Endothelial cell of umbilical vein (primary cell): ENCODE measurements at regions not wholly inside any gene's neighbourhood (a gene's known extent, or its start where the extent isn't known, plus 50 kb on each side); places are given as distances from the start of the nearest gene placed in this dataset.

ENCODE experiments used
- BruUV-seq: library from RNA; stranded (reverse); fragments of 400-500 nt; replicated peaks from 2 replicates; lab custom pipeline; 2021; lab: Mats Ljungman, UMichigan
- CTCF ChIA-PET: fragments of 300-600, 350-600 bp; sonication (Branson Sonifier 250); formaldehyde crosslinking; loops from one replicate; lab custom pipeline; 2021; ENCODE audit warnings: antibody characterized with exemption, inconsistent platforms; lab: Charles Lee
- POLR2A ChIA-PET: fragments of 300-600, 350-600 bp; sonication (Branson Sonifier 250); formaldehyde crosslinking; loops from one replicate; lab custom pipeline; 2021; ENCODE audit warnings: antibody characterized with exemption, inconsistent platforms; lab: Charles Lee
- DNase-seq: peaks from one replicate; pipeline ENCODE4 v3.0.0-alpha.2; 2011; ENCODE audit warnings: low read depth, low spot score
- FAIRE-seq: peaks from 2 replicates; lab custom pipeline; 2011; peaks lifted over from hg19 to GRCh38; lab: Jason Lieb, UNC
- H2AFZ ChIP-seq: 2 replicates; pipeline ENCODE4 v1.6.0; 2012; ENCODE audit warnings: low read depth, low read length, control low read depth, inconsistent platforms
- H3K27ac ChIP-seq: 2 replicates; pipeline ENCODE4 v1.5.1; 2011; ENCODE audit warnings: low read depth, mild to moderate bottlenecking, control low read depth, low read length, moderate library complexity; ENCODE audit not compliant: insufficient read depth
- H3K27me3 ChIP-seq, 2 experiments: 2 replicates each; pipeline versions ENCODE4 v1.6.0 to v1.6.1; 2011; ENCODE audit warnings: low read length in 2 of 2, mixed read lengths in 1 of 2; ENCODE audit not compliant: control insufficient read depth in 2 of 2, insufficient read depth in 2 of 2
- H3K36me3 ChIP-seq, 2 experiments: 2 replicates in 1 of 2; 3 replicates in 1 of 2; pipeline ENCODE4 v1.5.1; 2011; ENCODE audit warnings: low read length in 2 of 2, mild to moderate bottlenecking in 1 of 2, moderate library complexity in 1 of 2; ENCODE audit not compliant: control insufficient read depth in 2 of 2, insufficient read depth in 2 of 2; ENCODE audit errors: extremely low read depth in 1 of 2
- H3K4me1 ChIP-seq: 3 replicates; pipeline ENCODE4 v1.5.1; 2011; ENCODE audit warnings: mild to moderate bottlenecking, low read length; ENCODE audit not compliant: control insufficient read depth, insufficient read depth; ENCODE audit errors: extremely low read depth
- H3K4me2 ChIP-seq: 2 replicates; pipeline ENCODE4 v1.6.1; 2011; ENCODE audit warnings: low read length, control low read depth, mixed read lengths; ENCODE audit not compliant: insufficient read depth
- H3K4me3 ChIP-seq, 3 experiments: fragments of 200-600 bp in 1 of 3; sonication (generic), shearing (Covaris generic) in 1 of 3; replicated peaks in 1 of 3; 2 replicates each; pipeline ENCODE4 v1.5.1; 2011 to 2016; ENCODE audit warnings: control low read depth in 3 of 3, low read length in 3 of 3, mild to moderate bottlenecking in 2 of 3, inconsistent platforms in 1 of 3, low read depth in 1 of 3, moderate library complexity in 1 of 3; ENCODE audit not compliant: insufficient read depth in 1 of 3
- H3K79me2 ChIP-seq: 2 replicates; pipeline ENCODE4 v1.6.0; 2012; ENCODE audit warnings: low read length, inconsistent platforms; ENCODE audit not compliant: control insufficient read depth, insufficient read depth
- H3K9ac ChIP-seq: replicated peaks from 2 replicates; pipeline ENCODE3; 2011; ENCODE audit warnings: low read length, control low read depth; ENCODE audit not compliant: insufficient read depth; ENCODE audit errors: extremely low read depth
- H3K9me1 ChIP-seq: replicated peaks from 3 replicates; pipeline ENCODE4 v1.6.0; 2011; ENCODE audit warnings: mild to moderate bottlenecking, low read length; ENCODE audit not compliant: control insufficient read depth, insufficient read depth; ENCODE audit errors: extremely low read depth
- H3K9me3 ChIP-seq: replicated peaks from 2 replicates; pipeline ENCODE4 v1.5.1; 2012; ENCODE audit warnings: low read length, inconsistent platforms; ENCODE audit not compliant: control insufficient read depth, insufficient read depth
- H4K20me1 ChIP-seq: replicated peaks from 2 replicates; pipeline ENCODE3; 2011; ENCODE audit warnings: mild to moderate bottlenecking, low read length; ENCODE audit not compliant: control insufficient read depth, insufficient read depth; ENCODE audit errors: extremely low read depth
- CTCF ChIP-seq, 2 donors: IDR thresholded peaks; 1 replicate in 1 of 2; 2 replicates in 1 of 2; pipeline ENCODE4 v1.5.1; 2011; ENCODE audit warnings: low read length in 2 of 2, mild to moderate bottlenecking in 2 of 2, moderate library complexity in 2 of 2, control low read depth in 1 of 2, inconsistent platforms in 1 of 2, low read depth in 1 of 2; ENCODE audit not compliant: insufficient read depth in 1 of 2; ENCODE audit errors: extremely low read depth in 1 of 2
- EZH2 ChIP-seq: IDR thresholded peaks from 2 replicates; pipeline ENCODE4 v1.6.1; 2012; ENCODE audit warnings: borderline replicate concordance, low read depth, mild to moderate bottlenecking, moderate library complexity, low read length, inconsistent platforms; ENCODE audit not compliant: severe bottlenecking
- FOS ChIP-seq: IDR thresholded peaks from 2 replicates; pipeline ENCODE4 v1.6.1; 2011; ENCODE audit warnings: mild to moderate bottlenecking, low read length, moderate library complexity, borderline replicate concordance; ENCODE audit not compliant: insufficient read depth
- GATA2 ChIP-seq: IDR thresholded peaks from 2 replicates; pipeline ENCODE4 v1.7.0; 2011; ENCODE audit warnings: low read depth, mild to moderate bottlenecking, moderate library complexity, mixed read lengths, low read length; ENCODE audit not compliant: insufficient read length, insufficient read depth
- JUN ChIP-seq: IDR thresholded peaks from 2 replicates; pipeline ENCODE4 v1.6.1; 2011; ENCODE audit warnings: borderline replicate concordance, low read depth; ENCODE audit not compliant: insufficient read length, insufficient read depth
- MYC ChIP-seq: IDR thresholded peaks from one replicate; pipeline ENCODE4 v1.6.1; 2011; ENCODE audit warnings: mild to moderate bottlenecking, low read depth, low read length
- POLR2A ChIP-seq: IDR thresholded peaks from 2 replicates; pipeline ENCODE4 v1.6.1; 2012; ENCODE audit warnings: low read depth, mild to moderate bottlenecking, control low read depth, low read length
- POLR2AphosphoS5 ChIP-seq: IDR thresholded peaks from 2 replicates; pipeline ENCODE4 v1.6.1; 2012; ENCODE audit warnings: low read depth, mild to moderate bottlenecking, control low read depth, low read length, moderate library complexity; ENCODE audit not compliant: insufficient read depth
- dilution Hi-C: fragments of 300-500 bp; cut with MboI; formaldehyde crosslinking; loops from one replicate; pipeline ENCODE4 v1.15.0; 2019; ENCODE audit warnings: low sequenced_read_pairs; ENCODE audit not compliant: extremely low pct_ligation_motif_present
- intact Hi-C: fragments of 100-400 bp; cut with micrococcal nuclease; formaldehyde crosslinking; loops from one replicate; pipeline ENCODE4 v1.10.0; 2022
- TF ChIP-seq, protein P1 (sequence below): IDR thresholded peaks from 2 replicates; pipeline ENCODE4 v1.6.1; 2011; ENCODE audit not compliant: insufficient read depth, insufficient read length

DNA sequence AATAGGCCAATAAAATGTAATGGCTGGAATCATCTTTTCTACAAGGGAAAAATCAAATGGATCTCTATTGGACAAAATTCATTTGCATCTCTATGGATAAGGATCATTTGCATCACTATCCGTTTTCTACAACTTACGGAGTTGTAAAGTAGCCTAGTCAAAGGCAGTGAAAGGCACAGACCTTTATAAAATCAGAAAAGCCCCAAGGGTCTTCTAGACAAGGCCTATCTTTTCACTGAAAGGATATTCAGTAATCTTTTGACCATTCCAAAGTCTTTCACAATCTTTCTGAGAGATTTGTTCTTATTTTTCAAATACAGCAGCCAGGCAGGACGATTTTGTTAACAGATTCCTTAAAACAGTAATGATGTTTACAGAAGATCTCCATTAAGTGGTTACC lies 119.5 kb upstream of the JADE1 start:
- no peaks in the 10 kb centered on the region for H3K9me1 ChIP-seq
- intact Hi-C loops: no loop called here
- no peak for TF ChIP-seq CTCF (IDR thresholded peaks at IDR 0.05; ENCODE audit: extremely low read depth in 1 of 2, insufficient read depth in 1 of 2, low read depth in 1 of 2, low read length in 2 of 2)
- TF ChIP-seq POLR2A: no peak
- TF ChIP-seq, protein P1, sequence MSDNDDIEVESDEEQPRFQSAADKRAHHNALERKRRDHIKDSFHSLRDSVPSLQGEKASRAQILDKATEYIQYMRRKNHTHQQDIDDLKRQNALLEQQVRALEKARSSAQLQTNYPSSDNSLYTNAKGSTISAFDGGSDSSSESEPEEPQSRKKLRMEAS: no peak
- TF ChIP-seq FOS: no peak
- no peak for TF ChIP-seq MYC
- no peak for TF ChIP-seq GATA2
- TF ChIP-seq JUN: no peak
- TF ChIP-seq POLR2AphosphoS5: no peak
- TF ChIP-seq EZH2: no peak
- no TSS peak for BruUV-seq
- ChIA-PET POLR2A (no interaction called here), CTCF (interaction anchor here (1.4 to 1.5 kb wide), 2 partner anchors 7 to 13 kb away, joined by 3 read pairs; no protein-coding TSS in a partner anchor)
- no peak overlapping the region for H3K27ac ChIP-seq
- no peak overlapping the region for H3K9ac ChIP-seq
- H3K4me1 ChIP-seq: no peaks in the 10 kb centered on the region
- H3K27me3 ChIP-seq: no peaks in the 10 kb centered on the region
- H3K4me3 ChIP-seq: no peak overlapping the region
- H3K36me3 ChIP-seq: no peaks in the 10 kb centered on the region
- dilution Hi-C loops: no loop called here
- no peak for DNase-seq
- no peak overlapping the region for H3K4me2 ChIP-seq
- H3K79me2 ChIP-seq: no peaks in the 10 kb centered on the region
- H4K20me1 ChIP-seq: no peaks in the 10 kb centered on the region
- no peak for FAIRE-seq
- no peaks in the 10 kb centered on the region for H3K9me3 ChIP-seq
- no peak overlapping the region for H2AFZ ChIP-seq
